HepG2 (cell line): ENCODE measurements at regions not wholly inside any gene's neighbourhood (a gene's known extent, or its start where the extent isn't known, plus 50 kb on each side); places are given as distances from the start of the nearest gene placed in this dataset.

ENCODE experiments used
- ATAC-seq: fragments of 200-7000 bp; cut with Tn5 transposase; 3 replicates; pipeline ENCODE4 v1.9.1; 2020; ENCODE audit warnings: mild to moderate bottlenecking, moderate library complexity
- BruUV-seq: library from RNA; stranded (reverse); fragments of 400-500 nt; replicated peaks from 2 replicates; lab custom pipeline; 2021; lab: Mats Ljungman, UMichigan
- CTCF ChIA-PET: fragments of 300-600 bp; formaldehyde crosslinking; extraction: SDS; loops from one replicate; lab custom pipeline; 2021; ENCODE audit warnings: low total read pairs, inconsistent platforms, low intra/inter-chr PET ratio; lab: Yijun Ruan, JAX
- POLR2A ChIA-PET: fragments of 350-600 bp; sonication (Branson Sonifier 250); formaldehyde crosslinking; loops from one replicate; lab custom pipeline; 2020; ENCODE audit warnings: antibody characterized with exemption, inconsistent platforms; lab: Yijun Ruan, JAX
- DNase-seq: peaks from one replicate; pipeline ENCODE4 v3.0.0-alpha.2; 2015; ENCODE audit warnings: low spot score
- FAIRE-seq: peaks from 3 replicates; lab custom pipeline; 2011; peaks lifted over from hg19 to GRCh38; lab: Jason Lieb, UNC
- H2AFZ ChIP-seq: one replicate; pipeline ENCODE4 v1.6.1; 2011; ENCODE audit warnings: low read length, inconsistent platforms
- H3K27ac ChIP-seq: fragments of 300-600 bp; 3 replicates; pipeline ENCODE4 v1.8.0; 2011; ENCODE audit warnings: mixed run types, mild to moderate bottlenecking, mixed read lengths, low read length, inconsistent platforms; ENCODE audit not compliant: insufficient read depth; ENCODE audit errors: extremely low read length
- H3K27me3 ChIP-seq, 2 experiments: fragments of 200-600 bp in 1 of 2; 2 replicates in 1 of 2; 3 replicates in 1 of 2; pipeline versions ENCODE4 v1.6.0 to v1.8.0; 2011; ENCODE audit warnings: low read length in 2 of 2, mild to moderate bottlenecking in 2 of 2, moderate library complexity in 2 of 2, inconsistent platforms in 1 of 2; ENCODE audit not compliant: insufficient read depth in 2 of 2, control insufficient read depth in 1 of 2
- H3K36me3 ChIP-seq, 2 experiments: fragments of 200-600 bp in 1 of 2; replicated peaks in 1 of 2; 2 replicates in 1 of 2; 3 replicates in 1 of 2; pipeline versions ENCODE4 v1.5.1 to v1.8.0; 2011; ENCODE audit warnings: low read length in 2 of 2, inconsistent platforms in 1 of 2; ENCODE audit not compliant: insufficient read depth in 2 of 2, control insufficient read depth in 1 of 2
- H3K4me1 ChIP-seq: 2 replicates; pipeline ENCODE4 v1.5.1; 2012; ENCODE audit warnings: low read length, inconsistent platforms; ENCODE audit not compliant: insufficient read depth
- H3K4me2 ChIP-seq: 2 replicates; pipeline ENCODE4 v1.6.0; 2011; ENCODE audit warnings: low read depth, low read length, inconsistent platforms
- H3K4me3 ChIP-seq, 3 experiments: fragments of 200-600 bp in 1 of 3; sonication (generic), shearing (Covaris generic) in 1 of 3; replicated peaks in 1 of 3; 2 replicates each; pipeline ENCODE4 v1.5.1; 2011 to 2016; ENCODE audit warnings: low read length in 3 of 3, inconsistent platforms in 2 of 3, low read depth in 2 of 3, mild to moderate bottlenecking in 2 of 3, control low read depth in 1 of 3, mixed read lengths in 1 of 3; ENCODE audit not compliant: insufficient read depth in 1 of 3
- H3K79me2 ChIP-seq: one replicate; pipeline ENCODE4 v1.6.1; 2011; ENCODE audit warnings: low read length, inconsistent platforms; ENCODE audit not compliant: insufficient read depth
- H3K9ac ChIP-seq: 2 replicates; pipeline ENCODE4 v1.6.0; 2011; ENCODE audit warnings: mild to moderate bottlenecking, low read depth, low read length, inconsistent platforms; ENCODE audit not compliant: insufficient read depth
- H3K9me3 ChIP-seq: 2 replicates; pipeline ENCODE4 v1.5.1; 2012; ENCODE audit warnings: mild to moderate bottlenecking, low read length
- H4K20me1 ChIP-seq: 2 replicates; pipeline ENCODE4 v1.6.0; 2011; ENCODE audit warnings: inconsistent platforms, mild to moderate bottlenecking, low read length, moderate library complexity; ENCODE audit not compliant: insufficient read depth
- ATF1 ChIP-seq: IDR thresholded peaks from 2 replicates; pipeline ENCODE4 v1.6.1; 2016; ENCODE audit warnings: mild to moderate bottlenecking, control low read depth
- ATF3 ChIP-seq: sonication (generic); formaldehyde crosslinking; IDR thresholded peaks from 2 replicates; pipeline ENCODE4 v1.4.0; 2020; ENCODE audit warnings: missing genetic modification reagents
- DNMT1 ChIP-seq: sonication (generic); formaldehyde crosslinking; IDR thresholded peaks from 2 replicates; pipeline ENCODE4 v1.5.1; 2020; ENCODE audit warnings: mild to moderate bottlenecking, missing genetic modification reagents
- GFI1 ChIP-seq: sonication (generic); formaldehyde crosslinking; IDR thresholded peaks from 2 replicates; pipeline ENCODE4 v1.5.0; 2020; ENCODE audit warnings: missing genetic modification reagents, mild to moderate bottlenecking, borderline replicate concordance
- KLF12 ChIP-seq: sonication (generic); formaldehyde crosslinking; IDR thresholded peaks from 2 replicates; pipeline ENCODE4 v1.4.0; 2020; ENCODE audit warnings: missing genetic modification reagents, borderline replicate concordance
- NR1H2 ChIP-seq: sonication (generic); formaldehyde crosslinking; IDR thresholded peaks from 2 replicates; pipeline ENCODE4 v1.8.1; 2022; ENCODE audit warnings: low read depth, missing genetic modification reagents, borderline replicate concordance
- REL ChIP-seq: sonication (generic); formaldehyde crosslinking; conservative IDR thresholded peaks from 2 replicates; pipeline ENCODE4 v1.8.0; 2022; ENCODE audit warnings: mild to moderate bottlenecking, missing genetic modification reagents, moderate library complexity
- YY1 ChIP-seq: IDR thresholded peaks from 2 replicates; pipeline ENCODE4 v1.6.1; 2011; ENCODE audit warnings: low read length, low read depth, moderate library complexity, mild to moderate bottlenecking; ENCODE audit not compliant: insufficient read depth, insufficient replicate concordance
- ZNF18 ChIP-seq: sonication (generic); formaldehyde crosslinking; IDR thresholded peaks from 2 replicates; pipeline ENCODE4 v1.8.0; 2022; ENCODE audit warnings: mild to moderate bottlenecking, missing genetic modification reagents; ENCODE audit not compliant: insufficient replicate concordance
- ZNF354B ChIP-seq: sonication (generic); formaldehyde crosslinking; IDR thresholded peaks from 2 replicates; pipeline ENCODE4 v1.8.0; 2022; ENCODE audit warnings: mild to moderate bottlenecking, missing genetic modification reagents
- ZNF720 ChIP-seq: sonication (generic); formaldehyde crosslinking; IDR thresholded peaks from 2 replicates; pipeline ENCODE4 v1.4.0; 2020; ENCODE audit warnings: missing genetic modification reagents
- ZNF816 ChIP-seq: sonication (generic); formaldehyde crosslinking; IDR thresholded peaks from 2 replicates; pipeline ENCODE4 v1.8.0; 2022; ENCODE audit warnings: missing genetic modification reagents, mild to moderate bottlenecking, borderline replicate concordance
- ZZZ3 ChIP-seq: sonication (generic); formaldehyde crosslinking; IDR thresholded peaks from 2 replicates; pipeline ENCODE4 v1.4.0; 2020; ENCODE audit warnings: missing genetic modification reagents, mild to moderate bottlenecking, borderline replicate concordance
- WGBS: methylation state at CpG from one replicate; pipeline ENCODE4 v1.1.6; 2017; ENCODE audit warnings: low lambda C conversion rate; 5-methylcytosine and 5-hydroxymethylcytosine counted together
- in situ Hi-C: cut with HindIII; loops from 2 replicates; pipeline ENCODE4 v1.10.0; 2017; ENCODE audit warnings: low pct_unique_long_range_greater_than_20kb; ENCODE audit not compliant: extremely low pct_ligation_motif_present
- intact Hi-C: fragments of 100-400 bp; cut with micrococcal nuclease; formaldehyde crosslinking; loops from one replicate; pipeline ENCODE4 v1.10.0; 2022; ENCODE audit not compliant: unreplicated experiment

GRCh38 chr2:35784777-35785176 lies 570.8 kb upstream of the CRIM1 start:
- no peak overlapping the region for H2AFZ ChIP-seq
- H3K79me2 ChIP-seq = no peaks in the 10 kb centered on the region
- no peak overlapping the region for H3K27ac ChIP-seq
- intact Hi-C loops (no loop called here), in situ Hi-C loops (no loop called here)
- ChIA-PET POLR2A (no interaction called here), CTCF (no interaction called here)
- no peak for ATAC-seq
- no peaks in the 10 kb centered on the region for H3K36me3 ChIP-seq
- H3K9me3 ChIP-seq = peaks cover 90% of the 10 kb centered on the region
- H3K27me3 ChIP-seq = no peaks in the 10 kb centered on the region
- FAIRE-seq = no peak
- no peak overlapping the region for H3K4me3 ChIP-seq
- WGBS = 3% methylated on average over 1 of the region's 1 CpG
- H3K4me1 ChIP-seq = no peaks in the 10 kb centered on the region
- DNase-seq = no peak
- TF ChIP-seq ZNF816 (CRISPR knock-in tag) (no peak), ZNF18 (CRISPR knock-in tag) (no peak), NR1H2 (no peak), ATF1 (CRISPR knock-in tag) (no peak), KLF12 (CRISPR knock-in tag) (no peak), ATF3 (CRISPR knock-in tag) (no peak), REL (CRISPR knock-in tag) (no peak), ZNF720 (no peak), ZNF354B (no peak), DNMT1 (CRISPR knock-in tag) (no peak), GFI1 (CRISPR knock-in tag) (no peak), ZZZ3 (CRISPR knock-in tag) (no peak), YY1 (no peak)
- no TSS peak for BruUV-seq
- H3K9ac ChIP-seq = no peak overlapping the region
- no peak overlapping the region for H3K4me2 ChIP-seq
- no peaks in the 10 kb centered on the region for H4K20me1 ChIP-seq
